ENCODE measurements at regions not wholly inside any gene's neighbourhood (a gene's known extent, or its start where the extent isn't known, plus 50 kb on each side); places are given as distances from the start of the nearest gene placed in this dataset.

GRCh38 chr3:182382112-182382857, 411.0 kb upstream of the ATP11B start:
- TF ChIP-seq POLR2A (IDR thresholded peaks at IDR 0.05) (no peak), CTCF (IDR thresholded peaks at IDR 0.05) (no peak), POLR2AphosphoS5 (IDR thresholded peaks at IDR 0.05) (no peak)

Measured in prostate gland (tissue), 2 donors.